Right lobe of liver (tissue), 6 donors: ENCODE measurements at regions not wholly inside any gene's neighbourhood (a gene's known extent, or its start where the extent isn't known, plus 50 kb on each side); places are given as distances from the start of the nearest gene placed in this dataset.

Experiments
- ATAC-seq, 4 donors: fragments of 200-7000 bp; cut with Tn5 transposase; one replicate each; pipeline ENCODE4 v1.9.1; 2020; ENCODE audit warnings: mild to moderate bottlenecking in 4 of 4, moderate library complexity in 4 of 4
- DNase-seq, 3 donors: peaks; one replicate each; pipeline ENCODE4 v3.0.0-alpha.2; 2020
- H3K27ac ChIP-seq, 3 donors: fragments of 200-600 bp; one replicate each; pipeline ENCODE4 v1.8.0; 2022
- H3K27me3 ChIP-seq, 2 donors: fragments of 200-600 bp; one replicate each; pipeline ENCODE4 v1.8.0; 2022
- H3K36me3 ChIP-seq, 4 donors: fragments of 200-600 bp; sonication (generic) in 1 of 4; one replicate each; pipeline versions ENCODE4 v1.5.1 to v1.8.0; 2017 to 2022; ENCODE audit warnings: control low read depth in 1 of 4
- H3K4me1 ChIP-seq, 4 donors: fragments of 200-600 bp; sonication (generic) in 1 of 4; one replicate each; pipeline versions ENCODE4 v1.5.1 to v1.8.0; 2017 to 2022; ENCODE audit warnings: control low read depth in 1 of 4
- H3K4me3 ChIP-seq, 3 donors: fragments of 200-600 bp; one replicate each; pipeline ENCODE4 v1.8.0; 2022
- H3K9me3 ChIP-seq, 4 donors: fragments of 200-600 bp; sonication (generic) in 1 of 4; one replicate each; pipeline versions ENCODE4 v1.5.1 to v1.8.0; 2017 to 2022; ENCODE audit warnings: control low read depth in 1 of 4
- CTCF ChIP-seq, 4 donors: fragments of 200-600 bp in 3 of 4; fragments of 450-650 bp in 1 of 4; IDR thresholded peaks; one replicate each; pipeline versions ENCODE4 v1.5.1 to v1.8.0; 2016 to 2022; ENCODE audit warnings: antibody characterized with exemption in 4 of 4, mild to moderate bottlenecking in 2 of 4
- POLR2A ChIP-seq: fragments of 450-650 bp; IDR thresholded peaks from one replicate; pipeline ENCODE4 v1.6.1; 2017; ENCODE audit warnings: antibody characterized with exemption, mild to moderate bottlenecking
- WGBS: methylation state at CpG from one replicate; pipeline ENCODE4 v1.1.6; 2018; ENCODE audit warnings: low coverage, low lambda C conversion rate; ENCODE audit not compliant: insufficient coverage; ENCODE audit errors: missing lambda C conversion rate; 5-methylcytosine and 5-hydroxymethylcytosine counted together
- intact Hi-C, 2 donors: fragments of 100-400 bp; cut with DNase I; formaldehyde crosslinking; loops; one replicate each; pipeline versions ENCODE4 v1.11.2 to v1.14.1; 2022
- donor health status: DM: no; HTN: yes; CAD: no.
- donor health status: DM: no; HTN: no; CAD: no.
- donor health status: DM: no; HTN: no; CAD: no.
- donor health status: DM: no; HTN: yes; CAD: no.
- donor health status: DM: no; HTN: yes; CAD: no.

- intact Hi-C loops: no loop called here
- Histone ChIP-seq H3K36me3 (no peaks in the 10 kb centered on the region), H3K4me3 (no peak overlapping the region), H3K27ac (no peak overlapping the region), H3K27me3 (no peaks in the 10 kb centered on the region), H3K9me3 (no peaks in the 10 kb centered on the region), H3K4me1 (no peaks in the 10 kb centered on the region)
- DNase-seq: no peak
- ATAC-seq: no peak
- TF ChIP-seq CTCF (IDR thresholded peaks at IDR 0.05) (no peak), POLR2A (no peak)
Observed at GRCh38 chr1:195337646-195338045, 1270.6 kb downstream of the KCNT2 start.

GRCh38 chr1:195336812-195337211 lies 1271.4 kb downstream of the KCNT2 start:
- WGBS: 77% methylated on average over 1 of the region's 1 CpG
- TF ChIP-seq POLR2A (no peak), CTCF (IDR thresholded peaks at IDR 0.05) (no peak)
- H3K4me1 ChIP-seq: no peaks in the 10 kb centered on the region
- H3K9me3 ChIP-seq: no peaks in the 10 kb centered on the region
- intact Hi-C loops: no loop called here
- DNase-seq (no peak), ATAC-seq (no peak)
- no peak overlapping the region for H3K4me3 ChIP-seq
- no peaks in the 10 kb centered on the region for H3K36me3 ChIP-seq
- no peak overlapping the region for H3K27ac ChIP-seq
- no peaks in the 10 kb centered on the region for H3K27me3 ChIP-seq

GRCh38 chr1:195335541-195335940 lies 1272.7 kb downstream of the KCNT2 start:
- H3K27ac ChIP-seq: no peak overlapping the region
- DNase-seq (no peak), ATAC-seq (no peak)
- TF ChIP-seq POLR2A (no peak), CTCF (IDR thresholded peaks at IDR 0.05) (no peak)
- intact Hi-C loops: no loop called here
- H3K4me1 ChIP-seq: no peaks in the 10 kb centered on the region
- 74% methylated on average over 4 of the region's 4 CpGs for WGBS
- no peaks in the 10 kb centered on the region for H3K27me3 ChIP-seq
- H3K36me3 ChIP-seq: no peaks in the 10 kb centered on the region
- no peak overlapping the region for H3K4me3 ChIP-seq
- no peaks in the 10 kb centered on the region for H3K9me3 ChIP-seq

GRCh38 chr1:195332102-195332501 lies 1276.1 kb downstream of the KCNT2 start:
- Histone ChIP-seq H3K4me3 (no peak overlapping the region), H3K27me3 (no peaks in the 10 kb centered on the region), H3K9me3 (no peaks in the 10 kb centered on the region), H3K27ac (no peak overlapping the region), H3K4me1 (peaks cover 0 to 8% (median 3%) of the 10 kb centered on the region in 4 donors), H3K36me3 (no peaks in the 10 kb centered on the region)
- ATAC-seq (no peak), DNase-seq (no peak)
- intact Hi-C loops: no loop called here
- no peak for TF ChIP-seq POLR2A
- no peak for TF ChIP-seq CTCF (IDR thresholded peaks at IDR 0.05)
- 75% methylated on average over 1 of the region's 1 CpG for WGBS

- no peak overlapping the region for H3K27ac ChIP-seq
- no peak for DNase-seq
- H3K27me3 ChIP-seq: no peaks in the 10 kb centered on the region
- TF ChIP-seq CTCF (IDR thresholded peaks at IDR 0.05) (no peak), POLR2A (no peak)
- H3K9me3 ChIP-seq: no peaks in the 10 kb centered on the region
- no peaks in the 10 kb centered on the region for H3K36me3 ChIP-seq
- WGBS: 28% methylated on average over 2 of the region's 2 CpGs
- no peak for ATAC-seq
- H3K4me1 ChIP-seq: peaks cover 0 to 8% (median 3%) of the 10 kb centered on the region in 4 donors
- H3K4me3 ChIP-seq: no peak overlapping the region
- intact Hi-C loops: no loop called here
Observed at GRCh38 chr1:195328681-195329080, 1279.6 kb downstream of the KCNT2 start.
